K562 (cell line): ENCODE measurements at regions not wholly inside any gene's neighbourhood (a gene's known extent, or its start where the extent isn't known, plus 50 kb on each side); places are given as distances from the start of the nearest gene placed in this dataset.

Experiments
- ATAC-seq: fragments of 200-7000 bp; cut with Tn5 transposase; 3 replicates; pipeline ENCODE4 v1.9.1; 2020; ENCODE audit warnings: moderate library complexity
- BruUV-seq: library from RNA; stranded (reverse); fragments of 400-500 nt; replicated peaks from 2 replicates; lab custom pipeline; 2021; lab: Mats Ljungman, UMichigan
- CTCF ChIA-PET: fragments of 300-600 bp; formaldehyde crosslinking; extraction: SDS; loops from one replicate; lab custom pipeline; 2021; ENCODE audit warnings: low intra/inter-chr PET ratio; lab: Yijun Ruan, JAX
- POLR2A ChIA-PET: fragments of 300-600, 350-650 bp; sonication (Branson Sonifier 250); formaldehyde crosslinking; extraction: SDS; loops from one replicate; lab custom pipeline; 2021; ENCODE audit warnings: antibody characterized with exemption, inconsistent platforms; lab: Yijun Ruan, JAX
- DNase-seq, 4 experiments: peaks; one replicate each; pipeline versions ENCODE4 v3.0.0 to v3.0.0-alpha.2; 2011 to 2018; ENCODE audit warnings: low spot score in 3 of 4, mixed read lengths in 3 of 4; ENCODE audit errors: extremely low read depth in 1 of 4
- FAIRE-seq: peaks from 2 replicates; lab custom pipeline; 2011; peaks lifted over from hg19 to GRCh38; lab: Jason Lieb, UNC
- H2AFZ ChIP-seq: 2 replicates; pipeline ENCODE4 v1.6.0; 2011; ENCODE audit warnings: low read depth, low read length, control low read depth, inconsistent platforms
- H3K27ac ChIP-seq: fragments of 200-600 bp; 3 replicates; pipeline ENCODE4 v1.8.0; 2011; ENCODE audit warnings: low read depth, mild to moderate bottlenecking, control low read depth, inconsistent platforms, low read length, moderate library complexity, mixed read lengths; ENCODE audit errors: extremely low read depth
- H3K27me3 ChIP-seq, 2 experiments: fragments of 300-600 bp in 1 of 2; 2 replicates in 1 of 2; 3 replicates in 1 of 2; pipeline versions ENCODE4 v1.6.0 to v1.8.0; 2011; ENCODE audit warnings: inconsistent platforms in 2 of 2, low read length in 2 of 2, mild to moderate bottlenecking in 1 of 2, mixed read lengths in 1 of 2, moderate library complexity in 1 of 2; ENCODE audit not compliant: control insufficient read depth in 2 of 2, insufficient read depth in 2 of 2
- H3K36me3 ChIP-seq: fragments of 300-600 bp; 3 replicates; pipeline ENCODE4 v1.8.0; 2011; ENCODE audit warnings: mild to moderate bottlenecking, low read length, inconsistent platforms; ENCODE audit not compliant: control insufficient read depth, insufficient read depth
- H3K4me1 ChIP-seq, 2 experiments: fragments of 200-600 bp in 1 of 2; replicated peaks in 1 of 2; 2 replicates in 1 of 2; 3 replicates in 1 of 2; pipeline versions ENCODE4 v1.5.1 to v1.8.0; 2011; ENCODE audit warnings: inconsistent platforms in 2 of 2, low read length in 2 of 2, mild to moderate bottlenecking in 1 of 2, mixed read lengths in 1 of 2, moderate library complexity in 1 of 2; ENCODE audit not compliant: control insufficient read depth in 2 of 2, insufficient read depth in 2 of 2
- H3K4me2 ChIP-seq: 2 replicates; pipeline ENCODE4 v1.6.1; 2011; ENCODE audit warnings: low read length, control low read depth, inconsistent platforms, mixed read lengths; ENCODE audit not compliant: insufficient read depth
- H3K4me3 ChIP-seq: fragments of 200-600 bp; sonication (generic), shearing (Covaris generic); 2 replicates; pipeline ENCODE4 v1.5.1; 2016; ENCODE audit warnings: control low read depth, inconsistent platforms
- H3K79me2 ChIP-seq: fragments of 200-600 bp; 3 replicates; pipeline ENCODE4 v1.8.0; 2011; ENCODE audit warnings: low read length, inconsistent platforms; ENCODE audit not compliant: control insufficient read depth, insufficient read depth
- H3K9ac ChIP-seq, 2 experiments: 2 replicates each; pipeline versions ENCODE4 v1.6.0 to v1.6.1; 2011; ENCODE audit warnings: low read depth in 2 of 2, low read length in 2 of 2, control low read depth in 1 of 2, inconsistent platforms in 1 of 2, mild to moderate bottlenecking in 1 of 2, mixed read lengths in 1 of 2; ENCODE audit not compliant: insufficient read depth in 1 of 2
- H3K9me1 ChIP-seq: one replicate; pipeline ENCODE4 v1.6.0; 2011; ENCODE audit warnings: inconsistent platforms, mild to moderate bottlenecking, low read length, moderate library complexity; ENCODE audit not compliant: control insufficient read depth, insufficient read depth
- H3K9me3 ChIP-seq: replicated peaks from 2 replicates; pipeline ENCODE4 v1.5.1; 2011; ENCODE audit warnings: low read depth, low read length, inconsistent platforms; ENCODE audit not compliant: control insufficient read depth, insufficient read depth
- H4K20me1 ChIP-seq: replicated peaks from 2 replicates; pipeline ENCODE4 v1.6.1; 2011; ENCODE audit warnings: low read length, inconsistent platforms, mixed read lengths; ENCODE audit not compliant: control insufficient read depth, insufficient read depth
- EWSR1 ChIP-seq: fragments of 450-650 bp; IDR thresholded peaks from 2 replicates; pipeline ENCODE4 v1.6.1; 2018; ENCODE audit warnings: borderline replicate concordance, mild to moderate bottlenecking, low read depth, moderate library complexity; ENCODE audit not compliant: partially characterized antibody
- KAT2B ChIP-seq: IDR thresholded peaks from one replicate; pipeline ENCODE4 v1.6.1; 2012; ENCODE audit warnings: low read depth, mild to moderate bottlenecking, control low read depth, inconsistent platforms, low read length, moderate library complexity
- MXD1 ChIP-seq: fragments of 250-450 bp; sonication (Bioruptor Pico); IDR thresholded peaks from 2 replicates; pipeline ENCODE4 v1.8.0; 2021; ENCODE audit warnings: borderline replicate concordance, mild to moderate bottlenecking, moderate library complexity; ENCODE audit not compliant: poor library complexity, severe bottlenecking
- POLR2AphosphoS5 ChIP-seq: IDR thresholded peaks from 2 replicates; pipeline ENCODE4 v1.6.1; 2011; ENCODE audit warnings: mild to moderate bottlenecking, low read depth, low read length, moderate library complexity; ENCODE audit not compliant: control insufficient read depth, insufficient read depth
- RAD51 ChIP-seq: fragments of 450-650 bp; IDR thresholded peaks from 2 replicates; pipeline ENCODE4 v1.7.1; 2016; ENCODE audit warnings: low read depth, mild to moderate bottlenecking, borderline replicate concordance
- TCF7 ChIP-seq: sonication (generic); IDR thresholded peaks from 2 replicates; pipeline ENCODE4 v1.6.1; 2016; ENCODE audit warnings: antibody characterized with exemption, borderline replicate concordance
- ZNF324 ChIP-seq: fragments of 250-450 bp; sonication (Bioruptor Pico); IDR thresholded peaks from 2 replicates; pipeline ENCODE4 v1.4.0; 2020; ENCODE audit warnings: mild to moderate bottlenecking
- ZNF584 ChIP-seq: fragments of 200-800 bp; sonication (Bioruptor generic); IDR thresholded peaks from 2 replicates; pipeline ENCODE4 v1.6.1; 2016; ENCODE audit warnings: low read depth, mild to moderate bottlenecking, missing genetic modification characterization, missing compliant biosample characterization
- WGBS: fragments of 100-300 bp; shearing (Covaris generic); methylation state at CpG from one replicate; pipeline ENCODE4 v1.1.6; 2016; ENCODE audit warnings: low coverage, mixed read lengths; ENCODE audit not compliant: insufficient coverage; ENCODE audit errors: missing lambda C conversion rate; 5-methylcytosine and 5-hydroxymethylcytosine counted together
- in situ Hi-C: fragments of 300-500 bp; cut with MboI; formaldehyde crosslinking; loops from 4 replicates; pipeline ENCODE4 v1.15.0; 2018; ENCODE audit warnings: inconsistent platforms, mixed read lengths
- intact Hi-C: fragments of 100-400 bp; cut with micrococcal nuclease; formaldehyde crosslinking; loops from 2 replicates; pipeline ENCODE4 v1.14.2; 2022

- H3K4me3 ChIP-seq = no peak overlapping the region
- H3K27ac ChIP-seq = no peak overlapping the region
- no peak overlapping the region for H3K9ac ChIP-seq
- no peaks in the 10 kb centered on the region for H3K9me3 ChIP-seq
- no peak for ATAC-seq
- no peaks in the 10 kb centered on the region for H3K27me3 ChIP-seq
- no peaks in the 10 kb centered on the region for H4K20me1 ChIP-seq
- ChIA-PET CTCF (no interaction called here), POLR2A (interaction anchor here (0.6 to 0.8 kb wide), 2 partner anchors 15 to 40 kb away, joined by 3 read pairs; no protein-coding TSS in a partner anchor)
- H3K36me3 ChIP-seq = no peaks in the 10 kb centered on the region
- no peak for TF ChIP-seq RAD51
- TF ChIP-seq MXD1 (CRISPR knock-in tag) = no peak
- no peak for TF ChIP-seq TCF7
- no peak for TF ChIP-seq POLR2AphosphoS5
- no peak for TF ChIP-seq ZNF324 (CRISPR knock-in tag)
- no peak for TF ChIP-seq ZNF584 (CRISPR knock-in tag)
- TF ChIP-seq KAT2B = no peak
- no peak for TF ChIP-seq EWSR1
- intact Hi-C loops (no loop called here), in situ Hi-C loops (no loop called here)
- no TSS peak for BruUV-seq
- no peak for FAIRE-seq
- no peak overlapping the region for H3K4me2 ChIP-seq
- H3K79me2 ChIP-seq = no peaks in the 10 kb centered on the region
- H2AFZ ChIP-seq = no peak overlapping the region
- H3K4me1 ChIP-seq = no peaks in the 10 kb centered on the region
- 64% methylated on average over 2 of the region's 2 CpGs for WGBS
- no peak for DNase-seq
- no peaks in the 10 kb centered on the region for H3K9me1 ChIP-seq
Observed at GRCh38 chr5:81802020-81802419, 51.1 kb upstream of the SSBP2 start.
